K562 (cell line): ENCODE measurements at regions not wholly inside any gene's neighbourhood (a gene's known extent, or its start where the extent isn't known, plus 50 kb on each side); places are given as distances from the start of the nearest gene placed in this dataset. TPM values are rescaled to one million over a fixed set of nuclear protein-coding genes. Genes with fewer than 3 reads are reported as not detected.

ENCODE experiments used
- small RNA-seq: library from RNA; depleted of rRNA; stranded (forward); fragments of <200 nt; gene quantifications from one replicate; pipeline ENCODE3, GENCODE V24; 2014

Small RNA genes in the stretch of these regions (small RNA-seq; reads per million reads assigned to genes)
- gene AC084759.1: not detected
